Esophagus muscularis mucosa (tissue), 4 donors: ENCODE measurements at regions not wholly inside any gene's neighbourhood (a gene's known extent, or its start where the extent isn't known, plus 50 kb on each side); places are given as distances from the start of the nearest gene placed in this dataset.

Experiments
- DNase-seq: peaks from one replicate; pipeline ENCODE4 v3.0.0-alpha.2; 2017; ENCODE audit errors: extremely low spot score
- H3K27ac ChIP-seq, 4 donors: fragments of 200-600 bp; sonication (generic); replicated peaks in 1 of 4; 1 replicate in 3 of 4; 2 replicates in 1 of 4; pipeline ENCODE4 v1.5.1; 2016 to 2019; ENCODE audit warnings: mild to moderate bottlenecking in 1 of 4
- H3K27me3 ChIP-seq, 4 donors: fragments of 200-600 bp; sonication (generic); one replicate each; pipeline versions ENCODE4 v1.5.1 to v1.6.0; 2016 to 2019
- H3K36me3 ChIP-seq, 4 donors: fragments of 200-600 bp; sonication (generic); one replicate each; pipeline ENCODE4 v1.5.1; 2016 to 2019
- H3K4me1 ChIP-seq, 4 donors: fragments of 200-600 bp; sonication (generic); one replicate each; pipeline ENCODE4 v1.5.1; 2016 to 2019
- H3K4me3 ChIP-seq, 4 donors: fragments of 200-600 bp; sonication (generic); 1 replicate in 2 of 4; 2 replicates in 2 of 4; pipeline ENCODE4 v1.5.1; 2016 to 2019; ENCODE audit warnings: mild to moderate bottlenecking in 4 of 4, moderate library complexity in 1 of 4
- H3K9me3 ChIP-seq, 4 donors: fragments of 200-600 bp; sonication (generic); 1 replicate in 3 of 4; 2 replicates in 1 of 4; pipeline ENCODE4 v1.5.1; 2016 to 2019
- CTCF ChIP-seq, 3 experiments: fragments of 200-600 bp in 2 of 3; fragments of 450-650 bp in 1 of 3; sonication (generic) in 2 of 3; IDR thresholded peaks; one replicate each; pipeline ENCODE4 v1.5.1; 2017 to 2019; ENCODE audit warnings: antibody characterized with exemption in 3 of 3, mild to moderate bottlenecking in 2 of 3, moderate library complexity in 1 of 3
- EP300 ChIP-seq: sonication (generic); formaldehyde crosslinking; IDR thresholded peaks from one replicate; pipeline ENCODE4 v1.6.1; 2017; ENCODE audit warnings: antibody characterized with exemption
- POLR2A ChIP-seq: fragments of 450-650 bp; IDR thresholded peaks from one replicate; pipeline ENCODE4 v1.6.1; 2017; ENCODE audit warnings: antibody characterized with exemption, moderate library complexity, mild to moderate bottlenecking, low read depth
- POLR2AphosphoS5 ChIP-seq, 2 donors: sonication (generic); formaldehyde crosslinking; IDR thresholded peaks; one replicate each; pipeline ENCODE4 v1.6.1; 2017; ENCODE audit warnings: antibody characterized with exemption in 2 of 2
- WGBS: methylation state at CpG from one replicate; pipeline ENCODE4 v1.1.5; 2018; 5-methylcytosine and 5-hydroxymethylcytosine counted together
- intact Hi-C: fragments of 100-400 bp; cut with DNase I; formaldehyde crosslinking; loops from one replicate; pipeline ENCODE4 v1.15.1; 2023

- Histone ChIP-seq H3K27me3 (no peaks in the 10 kb centered on the region), H3K4me1 (no peaks in the 10 kb centered on the region), H3K36me3 (no peaks in the 10 kb centered on the region), H3K27ac (no peak overlapping the region), H3K4me3 (no peak overlapping the region), H3K9me3 (no peaks in the 10 kb centered on the region)
- DNase-seq = no peak
- no peak for TF ChIP-seq CTCF (IDR thresholded peaks at IDR 0.05)
- no peak for TF ChIP-seq EP300
- TF ChIP-seq POLR2A = no peak
- no peak for TF ChIP-seq POLR2AphosphoS5 (IDR thresholded peaks at IDR 0.05)
- WGBS = 86% methylated on average over 1 of the region's 1 CpG
- intact Hi-C loops = no loop called here
These were observed 252.0 kb downstream of the AASDHPPT start for GRCh38 chr11:106329273-106330018.

GRCh38 chr11:106331176-106331575 lies 253.7 kb downstream of the AASDHPPT start:
- no peak for TF ChIP-seq POLR2AphosphoS5 (IDR thresholded peaks at IDR 0.05)
- no peak for TF ChIP-seq EP300
- TF ChIP-seq CTCF (IDR thresholded peaks at IDR 0.05) = no peak
- TF ChIP-seq POLR2A = no peak
- no peak overlapping the region for H3K4me3 ChIP-seq
- no peaks in the 10 kb centered on the region for H3K36me3 ChIP-seq
- intact Hi-C loops = no loop called here
- no peaks in the 10 kb centered on the region for H3K27me3 ChIP-seq
- H3K9me3 ChIP-seq = no peaks in the 10 kb centered on the region
- H3K27ac ChIP-seq = no peak overlapping the region
- 95% methylated on average over 3 of the region's 3 CpGs for WGBS
- H3K4me1 ChIP-seq = no peaks in the 10 kb centered on the region
- no peak for DNase-seq

- no peak for DNase-seq
- Histone ChIP-seq H3K4me3 (no peak overlapping the region), H3K4me1 (no peaks in the 10 kb centered on the region), H3K36me3 (no peaks in the 10 kb centered on the region), H3K27ac (no peak overlapping the region), H3K9me3 (no peaks in the 10 kb centered on the region), H3K27me3 (no peaks in the 10 kb centered on the region)
- intact Hi-C loops = no loop called here
- TF ChIP-seq CTCF (IDR thresholded peaks at IDR 0.05) (no peak), POLR2A (no peak), EP300 (no peak), POLR2AphosphoS5 (IDR thresholded peaks at IDR 0.05) (no peak)
- WGBS = 79% methylated on average over 2 of the region's 2 CpGs
These were observed 256.2 kb downstream of the AASDHPPT start for GRCh38 chr11:106333678-106334077.

- intact Hi-C loops = no loop called here
- Histone ChIP-seq H3K9me3 (no peaks in the 10 kb centered on the region), H3K4me3 (no peak overlapping the region), H3K27ac (no peak overlapping the region), H3K27me3 (no peaks in the 10 kb centered on the region), H3K36me3 (no peaks in the 10 kb centered on the region), H3K4me1 (no peaks in the 10 kb centered on the region)
- DNase-seq = no peak
- 46% methylated on average over 2 of the region's 2 CpGs for WGBS
- TF ChIP-seq POLR2A (no peak), POLR2AphosphoS5 (IDR thresholded peaks at IDR 0.05) (no peak), CTCF (IDR thresholded peaks at IDR 0.05) (no peak), EP300 (no peak)
These were observed 266.9 kb downstream of the AASDHPPT start for GRCh38 chr11:106344394-106344793.

- intact Hi-C loops = no loop called here
- Histone ChIP-seq H3K4me3 (no peak overlapping the region), H3K9me3 (no peaks in the 10 kb centered on the region), H3K4me1 (no peaks in the 10 kb centered on the region), H3K27me3 (no peaks in the 10 kb centered on the region), H3K27ac (no peak overlapping the region), H3K36me3 (no peaks in the 10 kb centered on the region)
- WGBS = 96% methylated on average over 1 of the region's 1 CpG
- TF ChIP-seq POLR2A (no peak), EP300 (no peak), CTCF (IDR thresholded peaks at IDR 0.05) (no peak), POLR2AphosphoS5 (IDR thresholded peaks at IDR 0.05) (no peak)
- DNase-seq = no peak
These were observed 267.5 kb downstream of the AASDHPPT start for GRCh38 chr11:106344966-106345365.
